ENCODE measurements at regions not wholly inside any gene's neighbourhood (a gene's known extent, or its start where the extent isn't known, plus 50 kb on each side); places are given as distances from the start of the nearest gene placed in this dataset.
"Not testable (repeated sequence)": the region's sequence is repeated elsewhere in the genome, so short reads cannot be mapped to it uniquely, and the experiment has no call there.

DNA sequence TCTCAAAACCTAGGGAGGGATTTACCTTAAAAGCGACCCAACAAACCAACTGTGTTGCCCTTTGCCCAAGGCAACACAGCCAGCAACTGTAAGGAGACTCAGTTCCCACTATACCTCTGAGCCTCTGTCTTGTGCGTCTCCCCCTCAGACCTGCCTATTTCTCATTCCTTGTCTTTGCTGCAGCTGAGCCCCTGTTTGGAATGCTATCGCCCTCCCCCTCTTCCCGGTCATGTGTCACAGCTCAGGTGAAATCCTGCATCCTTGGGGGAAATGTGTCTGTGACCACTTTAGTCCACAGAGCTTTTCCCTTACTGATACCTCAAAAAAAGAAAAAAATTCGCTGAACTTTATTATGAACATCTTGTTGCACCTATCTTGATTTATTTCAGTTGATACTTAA lies 52.0 kb upstream of the LRIG1 start:
- no peak for DNase-seq

- DNase-seq = no peak
These were observed 52.8 kb upstream of the LRIG1 start for GRCh38 chr3:66553441-66554113.

DNA sequence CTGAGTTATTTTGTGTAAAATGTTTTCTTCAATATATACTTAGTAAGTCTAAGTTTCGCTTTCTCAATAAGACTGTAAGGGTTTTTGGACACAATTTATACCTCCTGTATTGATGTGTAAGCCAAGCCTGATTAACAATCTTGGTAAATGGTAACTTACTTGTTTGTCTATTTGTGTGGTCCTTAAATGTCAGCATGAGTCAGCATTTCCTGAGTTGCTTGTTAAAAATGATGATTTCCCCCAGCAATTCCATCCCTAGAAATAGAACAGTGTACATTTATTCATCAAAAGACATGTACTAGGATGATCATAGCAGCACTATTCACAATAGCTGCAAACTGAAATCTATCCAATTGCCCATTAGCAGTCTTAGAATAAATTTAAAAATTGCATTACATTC lies 53.4 kb upstream of the LRIG1 start:
- DNase-seq = no peak

DNA sequence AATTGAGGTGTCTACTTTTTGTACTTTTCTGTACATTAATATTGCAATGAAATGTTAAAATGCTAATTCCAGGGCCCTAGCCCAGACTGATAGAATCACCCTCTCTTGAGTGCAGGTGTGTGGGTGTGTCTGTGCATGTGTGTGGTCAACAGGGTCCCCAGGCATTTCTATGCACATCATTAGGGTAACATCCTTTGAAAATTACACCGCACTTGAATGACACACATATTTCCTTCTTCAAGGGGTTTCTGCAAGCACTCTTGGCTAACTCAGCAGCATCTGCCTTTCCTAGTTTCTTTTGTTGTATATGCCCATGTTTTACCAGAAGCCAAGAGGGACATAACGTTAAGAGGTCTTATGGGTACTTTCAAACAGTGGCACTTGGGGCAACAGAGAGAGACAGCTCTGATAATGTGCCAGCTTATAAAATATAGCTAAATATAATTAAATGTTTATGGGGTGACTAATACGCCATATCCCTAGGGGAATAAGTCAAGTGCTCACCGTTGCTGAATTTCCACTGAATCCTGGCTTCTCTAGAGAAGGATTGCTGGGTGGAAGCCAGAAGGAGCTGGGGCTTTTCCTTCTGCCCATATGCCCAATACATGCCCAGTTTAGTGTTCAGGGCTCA lies 54.5 kb upstream of the LRIG1 start:
- DNase-seq = no peak

DNA sequence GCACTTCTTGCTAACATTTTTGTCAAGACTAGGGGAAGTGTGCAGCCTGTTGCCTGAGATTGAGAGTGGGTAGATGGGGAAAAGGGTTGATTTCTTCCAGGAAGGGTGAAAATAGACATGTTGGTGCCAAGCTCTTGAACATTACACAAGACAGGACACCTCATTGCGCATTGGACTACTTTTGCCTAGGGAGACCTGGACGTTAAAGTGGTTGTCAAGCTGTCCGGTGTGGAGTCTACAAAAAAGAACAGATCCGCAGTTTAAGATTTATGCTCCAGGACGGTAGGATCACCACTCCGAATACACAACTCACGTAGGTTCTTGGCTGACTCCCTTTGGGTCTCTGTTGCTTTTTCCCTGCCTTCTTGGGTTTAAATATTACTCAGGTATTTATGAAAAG lies 56.3 kb upstream of the LRIG1 start:
- DNase-seq = no peak

DNA sequence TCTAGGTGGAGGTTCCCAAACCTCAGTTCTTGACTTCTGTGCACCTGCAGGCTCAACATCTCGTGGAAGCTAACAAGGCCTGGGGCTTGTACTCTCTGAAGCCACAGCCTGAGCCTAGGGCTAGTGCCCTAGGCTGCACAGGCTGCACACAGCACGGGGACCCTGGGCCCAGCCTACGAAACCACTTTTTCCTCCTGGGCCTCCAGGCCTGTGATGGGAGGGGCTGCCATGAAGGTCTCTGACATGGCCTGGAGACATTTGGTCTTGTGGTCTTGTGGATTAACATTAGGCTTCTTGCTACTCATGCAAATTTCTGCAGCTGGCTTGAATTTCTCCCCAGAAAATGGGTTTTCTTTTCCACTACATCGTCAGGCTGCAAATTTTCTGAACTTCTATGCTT lies 59.1 kb upstream of the LRIG1 start:
- not testable (repeated sequence) for DNase-seq

GRCh38 chr3:66561367-66561766 lies 60.5 kb upstream of the LRIG1 start:
- no peak for DNase-seq

- no peak for DNase-seq
These were observed 64.5 kb upstream of the LRIG1 start for GRCh38 chr3:66565301-66565700.

GRCh38 chr3:66567077-66567476 lies 66.3 kb upstream of the LRIG1 start:
- no peak for DNase-seq

DNA sequence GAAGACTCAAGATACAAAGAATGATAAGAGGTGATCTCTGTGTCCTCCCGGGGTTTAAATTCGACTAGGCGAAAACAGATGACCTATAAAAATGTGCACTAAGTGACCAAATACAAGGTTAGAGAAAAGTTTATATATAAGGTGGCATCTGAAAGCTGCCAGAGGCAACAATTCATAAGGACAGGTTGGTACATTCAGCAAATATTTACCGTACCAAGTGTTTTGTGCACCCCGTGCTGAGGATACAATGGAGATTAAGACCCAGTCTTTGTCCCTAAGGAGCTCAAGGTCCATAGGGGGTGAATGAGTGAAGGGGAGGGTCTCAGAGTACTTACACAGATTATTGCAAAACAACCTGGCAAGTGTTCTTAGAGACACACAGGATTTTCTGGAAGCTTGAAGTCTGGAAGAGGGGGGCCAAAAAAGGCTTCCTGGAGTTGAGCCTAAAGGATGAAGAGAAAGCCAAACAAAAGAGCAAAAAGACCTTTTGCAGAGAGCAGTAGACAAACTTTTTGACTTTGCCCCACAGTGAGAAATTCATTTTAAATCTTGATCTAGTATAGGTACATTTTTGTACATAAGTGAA lies 71.4 kb upstream of the LRIG1 start:
- DNase-seq = no peak

DNA sequence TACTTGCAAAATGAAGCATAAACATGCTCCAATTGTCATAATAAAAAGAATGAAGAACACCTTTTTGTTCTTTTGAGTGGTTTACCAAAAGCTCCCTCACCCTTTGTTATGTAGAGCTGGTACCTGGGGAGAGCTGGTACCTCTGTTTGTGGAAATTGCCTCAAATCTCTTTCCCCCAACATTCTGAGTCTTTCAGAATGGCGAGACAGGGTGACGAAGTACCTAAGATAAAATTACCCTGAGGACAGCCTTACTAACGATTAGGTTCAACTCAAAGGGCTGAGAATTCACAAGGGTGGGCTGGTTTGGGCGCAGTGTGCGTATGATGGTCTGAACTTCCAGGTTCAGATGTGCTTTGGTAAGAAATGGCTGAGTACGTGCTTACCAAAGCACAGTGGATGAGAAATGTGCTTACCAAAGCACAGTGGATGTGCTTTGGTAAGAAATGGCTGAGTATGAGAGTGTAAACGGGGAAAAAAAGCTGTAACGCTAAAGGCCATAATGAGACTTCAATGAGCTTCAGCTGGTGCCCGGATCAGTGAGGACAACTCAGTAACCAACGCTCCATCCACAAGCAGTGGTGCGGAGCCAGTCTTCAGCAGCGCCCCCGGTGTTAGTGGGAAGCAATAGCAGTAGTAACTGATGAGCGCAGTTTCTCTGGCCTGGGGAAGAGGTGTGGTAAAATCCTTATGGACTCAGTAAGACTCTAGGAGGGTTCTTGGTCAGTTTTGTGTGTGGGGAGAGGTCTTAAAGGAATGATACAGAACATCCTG lies 72.3 kb upstream of the LRIG1 start:
- DNase-seq = no peak

DNA sequence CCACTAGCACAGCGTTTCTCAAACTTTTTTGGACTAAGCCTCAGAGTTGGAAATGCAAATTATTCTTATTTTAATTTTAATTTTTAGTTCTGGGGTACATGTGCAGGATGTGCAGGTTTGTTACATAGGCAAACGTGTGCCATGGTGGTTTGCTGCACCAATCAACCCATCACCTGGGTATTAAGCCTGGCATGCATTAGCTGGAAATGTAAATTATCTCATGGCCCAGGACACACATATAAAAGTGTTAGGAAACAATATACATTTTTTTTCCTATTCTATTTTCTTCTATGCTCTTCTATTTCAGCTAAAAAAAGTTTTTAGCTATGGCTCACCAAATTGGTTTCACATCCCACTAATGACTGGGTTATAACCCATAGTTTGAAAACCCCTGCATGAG lies 73.3 kb upstream of the LRIG1 start:
- no peak for DNase-seq

DNA sequence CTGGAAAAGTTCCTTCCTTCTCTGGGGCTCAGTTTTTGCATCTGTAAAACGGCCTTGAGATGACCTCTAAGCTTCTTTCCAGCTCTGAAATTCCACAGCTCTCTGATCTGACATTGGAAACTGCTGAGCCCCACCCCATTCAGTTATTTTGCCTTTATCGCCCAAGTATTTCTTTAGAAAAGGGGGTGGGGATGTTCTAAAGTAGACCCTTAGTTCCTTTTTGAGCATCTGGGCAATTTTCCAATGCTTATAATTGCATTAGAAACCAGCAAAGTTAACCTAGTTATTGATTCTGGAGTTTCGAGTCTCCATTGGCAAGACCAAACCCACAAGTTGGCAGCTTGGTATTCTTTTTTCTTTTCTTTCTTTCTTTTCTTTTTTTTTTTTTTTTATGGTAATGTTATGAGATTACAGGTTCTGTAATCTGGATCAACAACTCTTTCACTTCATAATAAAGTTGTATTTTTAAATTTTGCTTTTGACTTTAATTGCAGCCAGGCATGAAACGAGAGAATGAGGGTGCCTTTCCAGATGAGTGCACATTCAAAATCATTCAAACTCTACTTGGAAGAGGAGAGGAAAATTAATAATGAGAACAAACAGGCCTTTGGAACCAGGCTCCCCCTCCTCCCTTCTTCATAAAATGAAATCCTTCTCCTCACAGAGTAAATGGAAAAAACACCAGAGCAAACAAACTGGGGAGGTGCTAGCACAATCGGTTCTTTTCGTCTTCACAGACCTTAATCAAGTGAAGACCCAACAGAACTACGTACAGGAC lies 76.8 kb upstream of the LRIG1 start:
- DNase-seq = no peak

DNA sequence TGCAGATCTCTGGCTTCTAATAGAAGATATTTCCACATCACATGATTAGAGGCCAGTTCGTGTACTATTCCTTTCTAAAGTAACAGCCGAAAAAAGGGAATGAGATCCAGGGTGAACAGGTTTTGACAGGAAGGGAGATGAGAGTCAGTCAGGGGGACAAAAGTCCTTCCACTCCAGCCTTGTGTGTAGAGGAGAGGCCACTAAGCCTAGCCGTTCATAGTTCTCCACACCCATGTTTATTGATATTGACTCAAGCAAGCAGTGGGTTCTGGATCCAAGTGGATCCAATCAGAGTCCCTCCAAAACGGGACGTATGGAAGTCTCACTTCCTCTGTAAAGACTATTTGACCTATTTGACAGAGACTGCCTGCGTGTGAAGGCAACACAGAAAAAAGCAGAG lies 80.4 kb upstream of the LRIG1 start:
- no peak for DNase-seq

DNA sequence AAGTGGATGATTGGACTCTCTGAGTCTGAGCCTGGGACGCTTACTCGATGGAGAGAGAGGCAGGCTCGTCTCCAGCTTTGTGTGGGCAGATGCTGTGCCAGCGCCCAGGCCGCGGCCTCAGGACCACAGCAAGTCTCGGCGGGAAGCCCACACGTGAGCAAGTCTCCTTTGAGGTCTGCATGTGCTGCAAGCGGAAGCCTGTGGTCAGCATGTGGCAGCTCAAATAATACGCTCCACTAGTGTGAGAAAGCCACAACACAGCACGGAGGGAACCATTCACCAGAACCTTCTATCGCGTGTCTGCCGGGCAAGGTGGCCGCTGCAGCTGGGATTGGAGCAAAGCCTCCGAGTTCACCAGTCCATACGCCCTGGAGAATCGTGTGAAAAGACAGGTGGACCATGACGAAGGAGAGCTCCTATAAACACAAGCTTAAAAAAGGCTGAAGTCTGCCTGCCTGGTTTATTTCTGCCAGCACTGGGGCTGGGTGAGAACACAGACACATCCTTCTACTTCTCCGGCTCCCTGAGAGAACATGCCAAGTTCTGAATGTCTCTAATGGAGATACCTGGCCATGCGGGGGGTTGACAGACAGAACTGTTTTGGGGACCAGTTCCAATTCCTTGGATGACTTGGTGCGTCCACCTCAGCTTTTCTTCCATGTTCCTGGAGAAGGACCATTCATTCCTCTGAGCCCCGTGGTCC lies 82.0 kb upstream of the LRIG1 start:
- no peak for DNase-seq

- no peak for DNase-seq
These were observed 82.7 kb upstream of the LRIG1 start for GRCh38 chr3:66583424-66584040.

DNA sequence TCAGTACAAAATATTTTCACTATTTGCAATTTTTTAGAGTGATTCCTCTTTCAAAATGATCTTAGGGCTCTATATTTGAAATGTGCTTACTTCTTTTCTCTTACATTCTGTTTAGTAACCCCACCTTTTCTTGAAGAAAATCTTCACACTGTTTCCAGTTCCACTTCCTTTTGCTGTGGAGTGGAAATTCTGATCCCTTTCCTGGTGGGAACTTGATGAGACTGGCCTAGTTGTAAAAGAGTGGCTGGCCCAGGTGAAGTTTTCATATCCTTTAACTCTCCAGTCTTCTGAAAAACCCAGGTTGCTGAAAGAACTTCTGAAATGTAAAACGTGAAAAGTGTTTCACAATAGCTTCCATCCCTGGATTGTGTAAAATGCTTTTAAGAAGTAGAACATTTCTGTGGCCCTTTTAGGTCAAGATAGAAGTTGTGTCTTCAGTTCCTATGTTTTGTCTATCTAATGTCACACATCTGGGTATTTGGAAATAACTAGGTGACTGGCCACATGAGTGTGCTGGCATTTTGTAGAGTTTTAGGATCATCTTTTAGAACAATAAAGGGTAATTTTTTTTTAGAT lies 84.8 kb upstream of the LRIG1 start:
- DNase-seq = no peak

- DNase-seq = no peak
These were observed 86.0 kb upstream of the LRIG1 start for GRCh38 chr3:66586853-66587252.

DNA sequence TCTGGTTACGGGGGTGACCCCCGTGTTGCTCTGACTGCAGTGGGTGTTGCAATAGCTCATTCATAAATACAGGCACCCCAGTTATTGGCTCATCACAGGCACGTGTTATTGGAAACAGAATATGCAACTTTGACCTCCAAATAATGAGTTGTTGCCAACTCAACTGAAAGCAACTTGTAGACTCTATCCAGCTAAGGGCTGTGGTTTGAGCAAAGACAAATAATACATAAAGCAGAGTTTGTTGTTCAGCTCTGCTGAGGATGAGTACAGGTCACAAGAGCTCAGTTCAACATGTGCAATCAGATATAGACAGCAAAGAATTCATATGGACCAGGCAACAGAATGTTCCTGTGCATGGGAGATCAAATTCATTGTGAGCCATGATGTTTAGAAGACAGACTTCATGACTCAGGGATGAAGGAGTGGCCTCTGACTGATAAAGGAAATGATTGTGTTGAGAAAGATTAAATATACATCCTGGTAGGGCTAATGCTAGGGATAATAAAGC lies 87.6 kb upstream of the LRIG1 start:
- no peak for DNase-seq

DNA sequence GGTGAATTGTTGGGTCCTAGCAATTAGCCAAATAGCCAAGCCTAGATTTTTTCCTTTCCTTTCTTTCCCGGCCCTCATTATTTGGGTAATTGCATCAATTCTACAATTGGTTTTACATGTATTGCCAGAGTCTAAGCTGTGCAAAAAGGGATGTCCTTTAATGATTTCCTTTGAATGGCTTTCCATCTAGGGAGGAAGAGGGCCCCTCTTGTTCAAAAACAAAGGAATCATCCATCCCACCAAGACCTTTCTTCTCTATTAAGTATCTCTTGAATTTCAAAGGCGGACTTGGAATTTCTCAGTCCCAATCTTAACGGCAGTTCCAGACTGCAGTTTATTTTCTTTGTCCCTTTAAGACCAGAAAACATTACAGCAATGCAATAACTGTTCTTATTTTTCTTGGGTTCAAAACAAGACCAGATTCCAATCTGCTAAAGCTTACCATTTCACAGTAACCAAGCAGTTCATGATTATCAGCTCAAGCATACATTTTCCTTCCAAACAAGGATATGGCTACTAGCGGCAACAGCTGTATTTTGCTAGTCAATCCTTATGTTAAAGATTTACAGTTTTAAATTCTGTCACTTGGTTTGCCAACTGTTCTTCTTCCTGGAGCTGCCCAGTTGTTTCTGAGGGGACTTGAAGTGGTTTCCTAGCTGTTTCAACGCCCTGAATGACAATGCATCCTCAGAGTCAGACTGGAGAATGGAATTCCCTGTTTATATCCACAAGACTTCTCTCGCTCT lies 91.4 kb upstream of the LRIG1 start:
- DNase-seq = no peak

Data from NCI-H2029 treated with DMSO at 0.1 percent for 48 hours (cell line).